CD14-positive monocyte (primary cell): ENCODE measurements at regions not wholly inside any gene's neighbourhood (a gene's known extent, or its start where the extent isn't known, plus 50 kb on each side); places are given as distances from the start of the nearest gene placed in this dataset.

ENCODE experiments used
- DNase-seq, 3 donors: peaks; one replicate each; pipeline ENCODE4 v3.0.0-alpha.2; 2011 to 2022
- H2AFZ ChIP-seq: 2 replicates; pipeline ENCODE4 v1.6.0; 2012; ENCODE audit warnings: mild to moderate bottlenecking, low read depth, low read length, inconsistent platforms; ENCODE audit not compliant: insufficient read depth, poor library complexity, severe bottlenecking
- H3K27ac ChIP-seq, 2 donors: 1 replicate in 1 of 2; 2 replicates in 1 of 2; pipeline ENCODE4 v1.5.1; 2012 to 2013; ENCODE audit warnings: low read length in 2 of 2, control low read depth in 1 of 2, inconsistent platforms in 1 of 2, low read depth in 1 of 2, mild to moderate bottlenecking in 1 of 2
- H3K27me3 ChIP-seq, 2 donors: one replicate each; pipeline versions ENCODE4 v1.6.0 to v1.6.1; 2011 to 2013; ENCODE audit warnings: low read length in 2 of 2; ENCODE audit not compliant: control insufficient read depth in 2 of 2, insufficient read depth in 2 of 2
- H3K36me3 ChIP-seq, 2 donors: replicated peaks in 1 of 2; 1 replicate in 1 of 2; 2 replicates in 1 of 2; pipeline versions ENCODE4 v1.5.1 to v1.6.1; 2012 to 2013; ENCODE audit warnings: low read length in 2 of 2, control low read depth in 1 of 2, inconsistent platforms in 1 of 2, mild to moderate bottlenecking in 1 of 2; ENCODE audit not compliant: insufficient read depth in 2 of 2, control insufficient read depth in 1 of 2
- H3K4me1 ChIP-seq, 2 donors: 1 replicate in 1 of 2; 2 replicates in 1 of 2; pipeline versions ENCODE4 v1.5.1 to v1.6.1; 2012 to 2013; ENCODE audit warnings: low read length in 2 of 2, control low read depth in 1 of 2, inconsistent platforms in 1 of 2, mild to moderate bottlenecking in 1 of 2, moderate library complexity in 1 of 2; ENCODE audit not compliant: insufficient read depth in 2 of 2, control insufficient read depth in 1 of 2
- H3K4me2 ChIP-seq: replicated peaks from 2 replicates; pipeline ENCODE3; 2012; ENCODE audit warnings: low read length, moderate library complexity, mild to moderate bottlenecking; ENCODE audit not compliant: poor library complexity, severe bottlenecking; ENCODE audit errors: extremely low read depth
- H3K4me3 ChIP-seq, 3 experiments: fragments of 200-600 bp in 1 of 3; sonication (generic) in 1 of 3; replicated peaks in 1 of 3; 1 replicate in 2 of 3; 2 replicates in 1 of 3; pipeline ENCODE4 v1.5.1; 2011 to 2013; ENCODE audit warnings: low read length in 3 of 3, mild to moderate bottlenecking in 3 of 3, control low read depth in 2 of 3, low read depth in 2 of 3, inconsistent platforms in 1 of 3, moderate library complexity in 1 of 3
- H3K79me2 ChIP-seq: 2 replicates; pipeline ENCODE4 v1.6.0; 2012; ENCODE audit warnings: mild to moderate bottlenecking, control low read depth, inconsistent platforms, low read length, moderate library complexity; ENCODE audit not compliant: insufficient read depth
- H3K9ac ChIP-seq: 2 replicates; pipeline ENCODE4 v1.6.0; 2017; ENCODE audit warnings: low read length, mild to moderate bottlenecking; ENCODE audit not compliant: insufficient read depth, poor library complexity, severe bottlenecking
- H3K9me3 ChIP-seq, 2 donors: replicated peaks in 1 of 2; 1 replicate in 1 of 2; 2 replicates in 1 of 2; pipeline versions ENCODE4 v1.5.1 to v1.6.1; 2012 to 2013; ENCODE audit warnings: low read length in 2 of 2, control low read depth in 1 of 2; ENCODE audit not compliant: control insufficient read depth in 1 of 2, insufficient read depth in 1 of 2
- H4K20me1 ChIP-seq: 2 replicates; pipeline ENCODE4 v1.6.0; 2012; ENCODE audit warnings: mild to moderate bottlenecking, low read length, control low read depth, moderate library complexity; ENCODE audit not compliant: insufficient read depth
- H3K27ac Mint-ChIP-seq, 7 donors: one replicate each; pipeline ENCODE4 v1.8.0; 2020; ENCODE audit warnings: mild to moderate bottlenecking in 7 of 7, mixed read lengths in 7 of 7, moderate library complexity in 6 of 7, inconsistent platforms in 2 of 7
- H3K27me3 Mint-ChIP-seq, 3 donors: one replicate each; pipeline ENCODE4 v1.8.0; 2021 to 2022; ENCODE audit warnings: low read depth in 3 of 3, mild to moderate bottlenecking in 3 of 3, mixed read lengths in 3 of 3, moderate library complexity in 3 of 3, inconsistent platforms in 1 of 3
- H3K36me3 Mint-ChIP-seq, 2 donors: one replicate each; pipeline ENCODE4 v1.8.0; 2020; ENCODE audit warnings: mixed read lengths in 2 of 2, inconsistent platforms in 1 of 2, mild to moderate bottlenecking in 1 of 2
- H3K4me1 Mint-ChIP-seq: one replicate; pipeline ENCODE4 v1.8.0; 2020; ENCODE audit warnings: mild to moderate bottlenecking, mixed read lengths
- H3K4me3 Mint-ChIP-seq, 2 donors: one replicate each; pipeline ENCODE4 v1.8.0; 2020; ENCODE audit warnings: mild to moderate bottlenecking in 2 of 2, mixed read lengths in 2 of 2, moderate library complexity in 1 of 2
- H3K9me3 Mint-ChIP-seq, 7 donors: one replicate each; pipeline ENCODE4 v1.8.0; 2020 to 2022; ENCODE audit warnings: mixed read lengths in 7 of 7, mild to moderate bottlenecking in 6 of 7, moderate library complexity in 6 of 7, inconsistent platforms in 2 of 7
- CTCF ChIP-seq: fragments of 200-600 bp; IDR thresholded peaks from one replicate; pipeline ENCODE4 v1.8.0; 2022; ENCODE audit warnings: antibody characterized with exemption, mild to moderate bottlenecking
- WGBS: methylation state at CpG from one replicate; pipeline ENCODE4 v1.1.5; 2013; ENCODE audit warnings: missing lambda C conversion rate; ENCODE audit not compliant: insufficient coverage; 5-methylcytosine and 5-hydroxymethylcytosine counted together
- intact Hi-C, 2 donors: fragments of 100-400 bp; cut with micrococcal nuclease; formaldehyde crosslinking; loops; one replicate each; pipeline versions ENCODE4 v1.15.0 to v1.15.1; 2023

GRCh38 chr5:23977997-23978396, 470.6 kb downstream of the PRDM9 start:
- TF ChIP-seq CTCF: no peak
- H4K20me1 ChIP-seq: no peaks in the 10 kb centered on the region
- H3K4me1 ChIP-seq: no peaks in the 10 kb centered on the region
- no peaks in the 10 kb centered on the region for H3K36me3 ChIP-seq
- no peaks in the 10 kb centered on the region for H3K27me3 ChIP-seq
- no peak overlapping the region for H3K27ac ChIP-seq
- H3K4me3 ChIP-seq: no peak overlapping the region
- Mint-ChIP-seq H3K4me3 (no peak overlapping the region), H3K4me1 (no peaks in the 10 kb centered on the region), H3K27ac (no peak overlapping the region), H3K36me3 (no peaks in the 10 kb centered on the region), H3K9me3 (peaks cover 4 to 17% (median 11%) of the 10 kb centered on the region in 7 donors), H3K27me3 (no peaks in the 10 kb centered on the region)
- no peak overlapping the region for H3K9ac ChIP-seq
- no peaks in the 10 kb centered on the region for H3K79me2 ChIP-seq
- no peak overlapping the region for H3K4me2 ChIP-seq
- intact Hi-C loops: no loop called here
- peaks cover 16 to 18% of the 10 kb centered on the region in 2 donors for H3K9me3 ChIP-seq
- no CpG with 5 or more reads among the region's 4 CpGs for WGBS
- no peak for DNase-seq
- H2AFZ ChIP-seq: no peak overlapping the region

- Histone ChIP-seq H3K4me2 (no peak overlapping the region), H3K79me2 (no peaks in the 10 kb centered on the region), H3K27ac (no peak overlapping the region), H4K20me1 (no peaks in the 10 kb centered on the region), H3K9ac (no peak overlapping the region), H2AFZ (no peak overlapping the region), H3K9me3 (no peaks in the 10 kb centered on the region), H3K27me3 (no peaks in the 10 kb centered on the region), H3K36me3 (no peaks in the 10 kb centered on the region), H3K4me3 (no peak overlapping the region), H3K4me1 (no peaks in the 10 kb centered on the region)
- H3K4me3 Mint-ChIP-seq: no peak overlapping the region
- no peak overlapping the region for H3K27ac Mint-ChIP-seq
- no CpG with 5 or more reads among the region's 2 CpGs for WGBS
- no peaks in the 10 kb centered on the region for H3K4me1 Mint-ChIP-seq
- no peak for TF ChIP-seq CTCF
- intact Hi-C loops: no loop called here
- H3K9me3 Mint-ChIP-seq: peaks cover 0 to 2% (median 0%) of the 10 kb centered on the region in 7 donors
- no peaks in the 10 kb centered on the region for H3K36me3 Mint-ChIP-seq
- peaks cover 0 to 1% (median 0%) of the 10 kb centered on the region in 3 donors for H3K27me3 Mint-ChIP-seq
- DNase-seq: no peak
These were observed 484.0 kb downstream of the PRDM9 start for GRCh38 chr5:23991406-23991805.
